HG03378 (cell line): ENCODE measurements at regions not wholly inside any gene's neighbourhood (a gene's known extent, or its start where the extent isn't known, plus 50 kb on each side); places are given as distances from the start of the nearest gene placed in this dataset.

Source experiments
- ATAC-seq: cut with Tn5 transposase; IDR thresholded peaks from one replicate; pipeline ENCODE4 v1.9.1; 2021; ENCODE audit warnings: mild to moderate bottlenecking, moderate library complexity; ENCODE audit not compliant: unreplicated experiment

DNA sequence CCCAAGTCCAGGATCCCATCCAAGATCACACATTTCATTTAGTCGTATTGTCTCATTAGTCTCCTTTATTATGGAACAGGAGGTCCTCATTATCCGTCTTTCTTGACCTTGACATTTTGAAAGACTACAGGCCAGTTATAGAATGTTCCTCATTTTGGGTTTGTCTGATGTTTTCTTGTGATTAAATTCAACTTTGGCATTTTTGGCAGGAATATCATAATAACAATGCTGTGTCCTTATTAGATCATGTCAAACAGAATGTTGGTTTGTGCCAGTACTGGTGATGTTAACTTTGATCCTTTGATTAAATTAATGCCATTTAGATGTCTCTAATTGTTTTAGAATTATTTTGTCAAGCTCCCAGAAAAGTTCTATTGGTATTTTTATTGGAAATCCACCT is 106.5 kb upstream of the FRY start:
- no peak for ATAC-seq

- no peak for ATAC-seq
Measured at GRCh38 chr13:31927219-31927653, 104.3 kb upstream of the FRY start.

GRCh38 chr13:31929031-31929770 is 102.4 kb upstream of the FRY start:
- no peak for ATAC-seq

DNA sequence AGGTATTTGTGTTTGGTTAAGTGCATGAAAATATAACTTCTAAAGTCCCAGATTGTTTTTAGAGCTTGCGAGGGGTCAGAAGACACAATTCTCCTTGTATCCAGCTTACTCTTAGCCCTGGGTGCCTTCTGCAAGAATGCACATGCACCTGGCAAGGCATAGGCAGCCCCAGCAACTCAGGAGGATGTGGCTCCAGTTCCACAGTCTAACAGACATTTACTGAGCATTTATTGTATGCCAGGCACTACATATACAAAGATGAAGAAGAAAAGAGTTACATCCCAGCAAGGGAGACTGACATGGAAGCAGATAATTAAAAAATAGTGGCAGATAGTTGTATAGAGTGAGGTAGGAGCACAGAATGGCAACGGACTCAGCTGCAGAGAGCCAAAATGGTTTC is 101.1 kb upstream of the FRY start:
- peak; percentile 17 for ATAC-seq

DNA sequence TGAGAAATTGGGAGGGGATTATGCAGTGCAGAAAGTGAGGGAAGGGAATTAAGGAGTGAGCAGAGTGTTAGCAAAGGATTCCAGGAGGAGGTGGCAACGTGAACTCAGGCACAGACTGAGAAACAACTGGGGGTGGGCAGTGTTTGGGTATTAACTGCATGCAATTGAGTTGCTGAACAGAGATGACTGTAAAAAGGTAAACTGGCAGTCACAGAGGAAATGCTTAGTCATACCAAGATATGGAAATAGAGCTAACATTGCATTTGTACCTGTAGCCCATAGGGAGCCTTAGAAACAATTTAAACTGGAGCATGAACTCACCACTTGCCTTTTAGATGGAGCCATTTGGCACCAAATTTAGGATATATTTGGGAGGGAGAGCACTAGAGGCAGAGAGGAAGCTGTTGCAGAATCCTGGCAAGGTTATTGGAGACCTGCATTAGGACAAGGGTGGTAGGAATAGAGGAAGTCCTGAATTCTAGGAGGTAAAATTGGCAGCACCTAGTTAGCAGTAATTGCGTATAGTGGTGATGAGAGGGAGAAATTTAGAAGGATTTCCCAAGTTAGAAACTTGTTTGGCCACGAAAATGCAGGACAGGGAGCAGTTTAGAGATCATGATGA is 100.6 kb upstream of the FRY start:
- ATAC-seq: peak; percentile 100

DNA sequence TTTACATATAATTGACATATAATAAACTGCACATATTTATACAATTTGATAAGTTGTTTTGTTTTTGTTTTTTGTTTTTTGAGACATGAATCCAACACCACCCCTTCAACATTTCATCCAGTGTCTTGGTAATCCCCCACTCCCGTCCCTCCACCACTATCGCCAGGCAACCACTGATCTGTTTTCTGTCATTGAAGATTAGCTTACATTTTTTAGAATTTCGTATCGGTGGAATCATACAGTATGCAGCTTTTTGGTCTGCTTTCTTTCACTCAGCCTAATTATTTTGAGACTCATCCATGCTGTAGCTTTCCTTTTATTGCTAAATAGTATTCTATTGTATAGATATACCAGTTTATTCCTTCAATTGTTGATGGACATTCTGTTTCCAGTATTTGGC is 94.1 kb upstream of the FRY start:
- no peak for ATAC-seq

- no peak for ATAC-seq
Measured at GRCh38 chr13:31940076-31940475, 91.5 kb upstream of the FRY start.

DNA sequence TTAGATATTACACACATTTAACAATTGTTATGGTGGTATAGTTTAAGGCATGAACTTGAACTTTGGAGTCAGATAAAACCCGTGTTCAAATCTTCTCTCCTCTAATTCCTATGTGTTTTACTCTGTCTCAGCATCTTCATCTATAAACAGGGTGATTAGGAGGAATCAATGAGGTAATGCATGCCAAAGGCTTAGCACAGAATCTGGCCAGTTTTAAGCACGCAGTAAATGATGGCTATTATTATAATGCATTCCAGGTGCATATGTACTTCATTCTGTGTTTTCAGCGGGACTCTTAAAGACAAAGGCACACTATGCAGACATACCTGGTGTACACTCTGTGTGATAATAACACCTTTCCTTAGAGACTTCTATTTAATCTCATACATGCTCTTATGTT is 88.0 kb upstream of the FRY start:
- ATAC-seq: no peak

DNA sequence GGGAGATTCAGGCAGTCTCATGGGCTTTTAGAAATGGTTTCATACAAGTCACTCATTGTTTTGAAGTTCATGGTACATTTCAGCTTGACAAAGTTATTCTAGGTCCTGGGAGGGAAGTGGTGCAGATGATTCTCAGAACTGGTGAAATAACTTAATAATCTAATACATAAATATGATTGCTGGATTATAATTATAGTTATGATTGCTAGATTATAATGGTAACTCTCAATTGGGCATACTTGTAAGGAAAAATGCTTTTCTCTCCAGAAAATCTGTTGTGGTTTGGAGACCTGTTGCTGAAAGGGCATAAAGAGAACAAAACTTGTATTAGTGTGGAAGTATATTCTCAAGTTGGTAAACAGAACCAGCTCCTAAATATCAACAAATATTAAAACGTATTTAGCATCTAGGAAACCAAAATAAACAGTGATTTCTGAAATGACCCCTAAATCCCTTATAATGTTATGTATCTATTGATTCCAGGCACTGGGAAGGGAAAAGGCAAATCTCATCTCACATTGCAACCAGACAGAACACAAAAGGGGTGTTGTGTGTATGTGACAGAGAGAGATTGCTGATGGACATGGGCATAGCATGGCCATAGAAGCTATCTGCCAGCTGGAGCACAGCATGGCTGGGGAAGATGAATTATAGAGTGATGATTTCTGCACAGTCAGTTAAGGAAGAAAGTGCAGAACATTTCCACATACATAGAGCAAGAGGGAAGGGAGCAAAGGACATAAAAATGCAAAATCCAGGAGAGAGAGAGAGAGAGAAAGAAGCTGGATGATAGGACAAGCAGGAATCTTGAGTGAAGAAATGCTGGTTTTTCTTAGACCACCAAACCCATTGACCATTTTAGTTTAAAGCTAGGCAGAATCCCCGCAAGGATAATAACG is 87.1 kb upstream of the FRY start:
- no peak for ATAC-seq

DNA sequence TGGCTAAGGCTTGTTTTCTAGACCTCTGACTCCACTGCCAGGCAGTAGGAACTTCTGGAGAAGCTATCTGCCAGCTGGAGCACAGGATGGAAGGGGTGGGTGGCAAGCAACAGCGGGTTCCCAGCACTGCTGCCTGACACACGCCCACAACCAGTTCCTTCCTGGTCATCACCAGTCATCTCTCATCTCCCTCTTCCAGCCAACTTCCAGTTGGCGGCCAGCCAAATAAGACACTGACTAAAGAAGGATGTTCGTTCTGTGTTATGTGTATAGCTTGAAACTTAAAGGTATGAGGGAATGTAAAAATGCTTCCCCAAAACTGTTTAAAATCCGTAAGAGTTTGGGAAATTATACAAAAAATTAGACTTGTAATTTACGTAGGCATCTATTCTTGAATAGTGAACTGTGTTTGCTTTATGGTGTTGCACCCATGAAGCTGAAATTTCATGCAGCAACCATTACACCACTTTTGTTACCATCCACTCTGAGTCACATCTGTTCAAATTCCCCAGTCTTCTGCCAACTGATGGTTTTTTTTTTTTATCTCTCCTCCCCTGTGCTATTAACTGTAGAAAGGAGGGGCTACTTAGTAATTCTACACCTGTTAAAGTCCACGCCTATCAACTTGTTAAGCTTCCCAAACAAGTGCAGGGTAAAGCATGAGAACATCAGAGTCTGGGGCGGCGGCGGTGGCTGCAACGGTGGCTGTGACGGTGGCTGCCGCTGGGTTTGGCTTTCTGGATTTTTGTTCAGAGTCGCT is 86.2 kb upstream of the FRY start:
- no peak for ATAC-seq

DNA sequence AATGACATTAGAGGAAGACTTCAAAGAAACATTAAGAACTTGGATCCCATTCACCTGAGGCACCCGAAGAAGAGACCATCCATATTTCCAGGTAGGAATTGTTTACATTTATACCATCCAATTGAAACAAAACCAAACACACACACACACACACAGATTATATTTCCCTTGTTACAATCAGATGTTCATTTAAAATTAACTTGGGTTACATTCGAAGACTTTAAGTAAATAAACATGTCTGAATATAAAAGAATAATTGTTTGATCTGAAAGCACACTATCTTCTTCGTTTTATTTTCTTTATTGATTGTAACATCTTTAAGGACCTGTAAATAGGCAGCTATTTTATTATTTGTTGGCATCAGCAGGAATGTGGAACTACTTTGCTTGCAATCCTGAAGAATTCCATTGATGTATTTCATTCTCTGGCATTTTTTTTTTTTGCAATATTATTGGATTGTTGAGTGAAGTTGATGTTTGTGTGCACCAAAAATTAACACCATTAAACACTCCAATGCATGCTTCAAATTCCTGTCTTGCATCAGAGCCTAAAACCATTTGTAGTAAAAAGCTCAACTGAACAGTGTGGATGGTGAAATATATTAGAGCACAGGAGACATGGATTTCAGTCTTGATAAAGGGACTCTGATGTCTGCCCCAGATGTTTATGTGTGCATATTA is 85.3 kb upstream of the FRY start:
- ATAC-seq: no peak

DNA sequence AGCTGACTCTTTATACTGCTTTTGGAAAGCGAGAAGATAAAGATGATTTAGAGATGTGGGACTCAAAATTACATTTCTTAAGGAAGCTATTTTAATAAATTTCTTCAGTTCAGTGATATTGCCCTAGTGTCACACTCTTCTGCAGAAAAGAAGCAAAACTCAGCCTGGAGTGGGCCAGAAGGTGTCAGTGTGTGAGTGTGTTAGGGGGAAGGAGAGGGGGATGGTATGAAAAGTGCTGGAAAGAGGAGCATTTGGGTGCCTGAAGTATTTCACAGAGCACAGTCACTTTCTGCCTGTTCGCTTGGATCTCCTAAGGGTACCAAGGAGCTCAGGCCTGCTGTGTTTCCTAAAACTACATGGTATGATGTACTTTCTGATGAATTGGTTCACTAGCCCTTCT is 84.5 kb upstream of the FRY start:
- no peak for ATAC-seq

DNA sequence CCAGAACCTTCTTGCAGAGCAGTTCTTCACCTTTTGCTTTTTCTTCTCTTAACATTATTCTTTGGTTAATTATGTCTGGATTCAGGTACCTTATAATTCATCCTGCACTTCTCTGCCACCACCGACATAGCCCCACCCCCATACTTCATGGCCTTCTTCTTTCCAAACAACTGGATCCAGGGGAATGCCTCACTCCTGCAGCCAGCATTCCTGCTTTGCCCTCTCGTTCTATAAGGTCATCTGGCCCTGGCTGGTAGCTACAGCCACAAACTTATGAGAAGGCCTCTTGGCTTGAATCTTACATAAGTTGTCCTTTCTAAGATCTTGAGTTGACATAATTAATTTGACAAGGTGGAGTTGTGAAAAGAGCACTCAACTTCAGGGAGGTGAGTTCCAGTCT is 84.1 kb upstream of the FRY start:
- no peak for ATAC-seq

DNA sequence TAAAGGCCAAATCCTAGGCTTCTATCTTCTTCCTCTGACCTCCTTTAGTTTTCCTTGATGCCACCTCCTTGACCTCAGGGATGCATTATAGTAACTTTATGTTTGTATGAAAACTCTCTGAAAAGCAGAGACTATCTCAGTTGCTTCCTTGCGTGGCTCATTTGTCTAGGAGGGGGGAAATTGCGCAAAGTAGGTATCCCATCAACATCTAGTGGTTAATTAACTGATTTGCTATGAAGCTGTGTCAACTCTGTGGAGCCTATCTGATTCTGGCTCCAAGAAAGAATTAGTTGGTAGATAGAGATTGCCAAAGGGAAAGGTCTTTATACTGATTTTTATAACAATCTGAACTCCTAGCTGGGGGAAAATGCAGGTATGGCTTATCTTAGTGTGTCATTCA is 82.1 kb upstream of the FRY start:
- no peak for ATAC-seq

- no peak for ATAC-seq
Measured at GRCh38 chr13:31950111-31950815, 81.3 kb upstream of the FRY start.

DNA sequence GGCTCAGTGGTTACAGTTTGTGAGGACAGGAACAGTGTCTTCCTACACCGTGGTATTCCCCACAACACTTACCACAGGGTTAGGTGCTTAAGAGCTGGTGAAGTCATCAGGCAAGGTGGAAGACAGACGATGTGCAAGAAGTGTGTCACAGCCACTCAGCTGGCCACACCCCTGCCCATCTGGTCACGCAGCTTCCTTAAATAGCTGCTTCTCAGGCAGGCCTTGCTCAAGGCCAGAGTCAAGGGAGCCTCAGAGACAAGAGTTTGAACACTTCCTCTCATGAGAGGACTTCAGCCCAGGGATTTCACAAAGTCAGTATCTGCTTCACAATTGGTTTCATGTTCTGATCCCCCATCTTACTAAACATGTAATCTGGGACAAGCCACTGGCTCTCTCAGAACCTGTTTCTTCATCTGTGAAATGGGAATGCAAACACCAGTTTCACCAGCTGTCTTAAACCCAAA is 80.3 kb upstream of the FRY start:
- peak; percentile 95 for ATAC-seq

- no peak for ATAC-seq
Measured at GRCh38 chr13:31952641-31953380, 78.8 kb upstream of the FRY start.

GRCh38 chr13:31955101-31955500 is 76.5 kb upstream of the FRY start:
- no peak for ATAC-seq

GRCh38 chr13:31955741-31956140 is 75.8 kb upstream of the FRY start:
- no peak for ATAC-seq
